ENCODE measurements at regions not wholly inside any gene's neighbourhood (a gene's known extent, or its start where the extent isn't known, plus 50 kb on each side); places are given as distances from the start of the nearest gene placed in this dataset.

DNA sequence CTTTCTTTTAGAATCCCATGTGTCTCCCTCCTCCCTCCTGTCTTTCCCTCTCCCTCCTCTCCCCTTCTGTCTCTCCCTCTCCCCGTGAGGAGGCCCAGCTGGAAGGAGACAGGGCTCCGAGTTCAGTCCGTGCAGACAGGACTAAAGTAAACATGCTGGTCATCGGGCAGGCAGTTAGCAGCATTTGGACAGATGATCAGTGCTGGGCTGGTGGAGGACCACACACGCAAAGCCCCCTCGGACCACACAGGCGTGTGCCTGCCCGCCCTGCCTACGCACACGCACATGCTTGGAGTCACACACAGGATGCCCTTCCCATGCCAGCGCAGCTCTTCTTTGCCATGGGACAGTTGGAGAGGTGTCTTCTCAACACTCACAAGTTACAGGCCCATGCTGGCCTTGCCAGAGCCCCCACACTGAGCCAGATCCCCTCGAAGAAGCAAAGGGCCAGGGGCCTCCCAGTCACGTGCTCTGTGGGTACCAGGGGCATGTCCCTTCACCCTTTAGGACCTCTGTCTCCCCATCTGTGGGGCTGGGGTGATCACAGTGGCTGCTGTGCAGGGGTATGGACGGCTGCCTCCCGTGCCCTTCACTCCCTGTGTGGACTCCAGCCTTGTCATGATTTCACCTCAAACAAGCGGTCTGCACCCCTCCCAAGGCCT lies 215.7 kb upstream of the FOXF1 start:
- H3K9me3 ChIP-seq (ENCODE audit: control insufficient read depth, low read depth, low read length) = no peaks in the 10 kb centered on the region
- no peaks in the 10 kb centered on the region for H3K9me1 ChIP-seq (ENCODE audit: control insufficient read depth, extremely low read depth, insufficient read depth, low read length)
- H3K79me2 ChIP-seq (ENCODE audit: control insufficient read depth, insufficient read depth, low read length) = no peaks in the 10 kb centered on the region
- no peak for TF ChIP-seq EZH2 (IDR thresholded peaks at IDR 0.05; ENCODE audit: low read length)
- FAIRE-seq (no peak), DNase-seq (ENCODE audit: low read depth, low spot score) (no peak)
- H3K4me1 ChIP-seq (ENCODE audit: control insufficient read depth, extremely low read depth, insufficient read depth, low read length) = no peaks in the 10 kb centered on the region
- no peak overlapping the region for H3K9ac ChIP-seq (ENCODE audit: control insufficient read depth, extremely low read depth, insufficient read depth, low read length)
- dilution Hi-C loops (cut with MboI; ENCODE audit: extremely low pct_ligation_motif_present, low sequenced_read_pairs) = no loop called here
- no peaks in the 10 kb centered on the region for H3K36me3 ChIP-seq (ENCODE audit: control insufficient read depth in 2 of 2, extremely low read depth in 1 of 2, insufficient read depth in 2 of 2, low read length in 2 of 2)
- H3K4me3 ChIP-seq (ENCODE audit: control insufficient read depth in 2 of 3, extremely low read depth in 1 of 3, insufficient read depth in 2 of 3, low read depth in 1 of 3, low read length in 3 of 3) = no peak overlapping the region
- peaks cover 20% of the 10 kb centered on the region for H3K27me3 ChIP-seq (ENCODE audit: control insufficient read depth, extremely low read depth, insufficient read depth, low read length)
- H3K27ac ChIP-seq (ENCODE audit: control insufficient read depth, insufficient read depth, low read length) = no peak overlapping the region
- H3K4me2 ChIP-seq (ENCODE audit: control insufficient read depth, extremely low read depth, insufficient read depth, low read depth, low read length) = no peak overlapping the region
- no peaks in the 10 kb centered on the region for H4K20me1 ChIP-seq (ENCODE audit: control insufficient read depth, extremely low read depth, insufficient read depth, low read length)
- no peak overlapping the region for H2AFZ ChIP-seq (ENCODE audit: control insufficient read depth, low read length)

DNA sequence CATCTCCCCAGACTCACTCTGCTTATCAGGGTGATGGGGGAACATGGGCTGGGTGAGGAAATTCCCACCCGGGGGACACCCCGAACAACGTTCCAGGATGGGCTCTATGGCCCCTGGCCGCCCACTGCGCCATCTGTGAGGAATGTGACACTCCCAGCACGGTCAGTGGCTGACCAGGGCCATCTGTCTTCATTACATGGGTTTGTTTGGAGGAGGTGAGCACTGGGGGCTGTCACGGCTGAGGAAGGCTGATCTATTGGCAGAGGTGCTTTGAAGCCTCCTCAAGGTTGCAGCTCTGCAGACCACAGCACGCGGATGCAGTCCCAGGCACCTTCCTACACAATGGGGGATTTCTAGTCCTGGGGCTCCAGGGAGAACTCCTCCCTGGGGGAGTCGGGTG lies 214.1 kb upstream of the FOXF1 start:
- H3K27me3 ChIP-seq (ENCODE audit: control insufficient read depth, extremely low read depth, insufficient read depth, low read length) = peaks cover 17% of the 10 kb centered on the region
- dilution Hi-C loops (cut with MboI; ENCODE audit: extremely low pct_ligation_motif_present, low sequenced_read_pairs) = no loop called here
- no peaks in the 10 kb centered on the region for H3K9me1 ChIP-seq (ENCODE audit: control insufficient read depth, extremely low read depth, insufficient read depth, low read length)
- FAIRE-seq (no peak), DNase-seq (ENCODE audit: low read depth, low spot score) (no peak)
- no peaks in the 10 kb centered on the region for H3K9me3 ChIP-seq (ENCODE audit: control insufficient read depth, low read depth, low read length)
- TF ChIP-seq EZH2 (IDR thresholded peaks at IDR 0.05; ENCODE audit: low read length) = no peak
- TF ChIP-seq, protein P1, sequence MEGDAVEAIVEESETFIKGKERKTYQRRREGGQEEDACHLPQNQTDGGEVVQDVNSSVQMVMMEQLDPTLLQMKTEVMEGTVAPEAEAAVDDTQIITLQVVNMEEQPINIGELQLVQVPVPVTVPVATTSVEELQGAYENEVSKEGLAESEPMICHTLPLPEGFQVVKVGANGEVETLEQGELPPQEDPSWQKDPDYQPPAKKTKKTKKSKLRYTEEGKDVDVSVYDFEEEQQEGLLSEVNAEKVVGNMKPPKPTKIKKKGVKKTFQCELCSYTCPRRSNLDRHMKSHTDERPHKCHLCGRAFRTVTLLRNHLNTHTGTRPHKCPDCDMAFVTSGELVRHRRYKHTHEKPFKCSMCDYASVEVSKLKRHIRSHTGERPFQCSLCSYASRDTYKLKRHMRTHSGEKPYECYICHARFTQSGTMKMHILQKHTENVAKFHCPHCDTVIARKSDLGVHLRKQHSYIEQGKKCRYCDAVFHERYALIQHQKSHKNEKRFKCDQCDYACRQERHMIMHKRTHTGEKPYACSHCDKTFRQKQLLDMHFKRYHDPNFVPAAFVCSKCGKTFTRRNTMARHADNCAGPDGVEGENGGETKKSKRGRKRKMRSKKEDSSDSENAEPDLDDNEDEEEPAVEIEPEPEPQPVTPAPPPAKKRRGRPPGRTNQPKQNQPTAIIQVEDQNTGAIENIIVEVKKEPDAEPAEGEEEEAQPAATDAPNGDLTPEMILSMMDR (optimal IDR thresholded peaks at IDR 0.05 in 1 of 3, IDR thresholded peaks at IDR 0.05 in 1 of 3, conservative IDR thresholded peaks at IDR 0.05 in 1 of 3; ENCODE audit: extremely low read depth in 1 of 3, insufficient read depth in 2 of 3, low read length in 3 of 3) = no peak
- no peak overlapping the region for H3K4me2 ChIP-seq (ENCODE audit: control insufficient read depth, extremely low read depth, insufficient read depth, low read depth, low read length)
- H3K27ac ChIP-seq (ENCODE audit: control insufficient read depth, insufficient read depth, low read length) = no peak overlapping the region
- no peak overlapping the region for H2AFZ ChIP-seq (ENCODE audit: control insufficient read depth, low read length)
- H3K36me3 ChIP-seq (ENCODE audit: control insufficient read depth in 2 of 2, extremely low read depth in 1 of 2, insufficient read depth in 2 of 2, low read length in 2 of 2) = no peaks in the 10 kb centered on the region
- H4K20me1 ChIP-seq (ENCODE audit: control insufficient read depth, extremely low read depth, insufficient read depth, low read length) = no peaks in the 10 kb centered on the region
- H3K4me1 ChIP-seq (ENCODE audit: control insufficient read depth, extremely low read depth, insufficient read depth, low read length) = no peaks in the 10 kb centered on the region
- no peak overlapping the region for H3K4me3 ChIP-seq (ENCODE audit: control insufficient read depth in 2 of 3, extremely low read depth in 1 of 3, insufficient read depth in 2 of 3, low read depth in 1 of 3, low read length in 3 of 3)
- H3K79me2 ChIP-seq (ENCODE audit: control insufficient read depth, insufficient read depth, low read length) = no peaks in the 10 kb centered on the region
- H3K9ac ChIP-seq (ENCODE audit: control insufficient read depth, extremely low read depth, insufficient read depth, low read length) = no peak overlapping the region

DNA sequence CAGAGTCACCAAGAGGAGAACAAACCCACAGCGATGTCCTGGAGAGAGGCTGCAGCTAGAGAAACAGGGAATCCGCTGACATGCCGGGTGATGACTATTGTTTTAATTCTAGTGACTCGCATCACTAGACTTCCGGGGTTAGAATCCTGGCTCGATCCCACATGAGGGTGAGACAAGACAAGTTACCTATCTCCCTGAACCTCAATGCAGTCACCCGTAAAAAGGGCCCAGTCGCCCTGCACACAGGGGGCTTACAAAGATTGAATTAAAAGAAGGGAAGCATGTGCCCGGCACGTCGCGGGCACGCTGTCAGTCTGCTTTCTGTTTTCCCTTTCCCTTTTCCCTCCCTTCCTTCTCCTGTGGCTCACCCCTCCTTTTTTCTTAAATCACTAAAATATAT lies 212.9 kb upstream of the FOXF1 start:
- H3K79me2 ChIP-seq (ENCODE audit: control insufficient read depth, insufficient read depth, low read length) = no peaks in the 10 kb centered on the region
- TF ChIP-seq, protein P1 (optimal IDR thresholded peaks at IDR 0.05 in 1 of 3, IDR thresholded peaks at IDR 0.05 in 1 of 3, conservative IDR thresholded peaks at IDR 0.05 in 1 of 3; ENCODE audit: extremely low read depth in 1 of 3, insufficient read depth in 2 of 3, low read length in 3 of 3) = no peak
- no peak for TF ChIP-seq EZH2 (IDR thresholded peaks at IDR 0.05; ENCODE audit: low read length)
- H3K9ac ChIP-seq (ENCODE audit: control insufficient read depth, extremely low read depth, insufficient read depth, low read length) = no peak overlapping the region
- H3K27ac ChIP-seq (ENCODE audit: control insufficient read depth, insufficient read depth, low read length) = no peak overlapping the region
- no peaks in the 10 kb centered on the region for H3K9me3 ChIP-seq (ENCODE audit: control insufficient read depth, low read depth, low read length)
- H3K27me3 ChIP-seq (ENCODE audit: control insufficient read depth, extremely low read depth, insufficient read depth, low read length) = peaks cover 15% of the 10 kb centered on the region
- H3K4me3 ChIP-seq (ENCODE audit: control insufficient read depth in 2 of 3, extremely low read depth in 1 of 3, insufficient read depth in 2 of 3, low read depth in 1 of 3, low read length in 3 of 3) = no peak overlapping the region
- dilution Hi-C loops (cut with MboI; ENCODE audit: extremely low pct_ligation_motif_present, low sequenced_read_pairs) = no loop called here
- no peaks in the 10 kb centered on the region for H4K20me1 ChIP-seq (ENCODE audit: control insufficient read depth, extremely low read depth, insufficient read depth, low read length)
- no peaks in the 10 kb centered on the region for H3K9me1 ChIP-seq (ENCODE audit: control insufficient read depth, extremely low read depth, insufficient read depth, low read length)
- no peaks in the 10 kb centered on the region for H3K36me3 ChIP-seq (ENCODE audit: control insufficient read depth in 2 of 2, extremely low read depth in 1 of 2, insufficient read depth in 2 of 2, low read length in 2 of 2)
- no peak for DNase-seq (ENCODE audit: low read depth, low spot score)
- FAIRE-seq = no peak
- H3K4me1 ChIP-seq (ENCODE audit: control insufficient read depth, extremely low read depth, insufficient read depth, low read length) = no peaks in the 10 kb centered on the region
- no peak overlapping the region for H2AFZ ChIP-seq (ENCODE audit: control insufficient read depth, low read length)
- no peak overlapping the region for H3K4me2 ChIP-seq (ENCODE audit: control insufficient read depth, extremely low read depth, insufficient read depth, low read depth, low read length)

All from keratinocyte (primary cell).